Stimulated activated naive CD8-positive, alpha-beta T cell treated with anti-CD3 and anti-CD28 coated beads, Interleukin-15, Interleukin-2, amounts not matched to agents 100 ng/mL and 50 ng/mL, for 24 hours (primary cell): ENCODE measurements at regions not wholly inside any gene's neighbourhood (a gene's known extent, or its start where the extent isn't known, plus 50 kb on each side); places are given as distances from the start of the nearest gene placed in this dataset.

ENCODE experiments used
- H3K27ac Mint-ChIP-seq: one replicate; pipeline ENCODE4 v1.8.0; 2021; ENCODE audit warnings: mild to moderate bottlenecking, mixed read lengths
- H3K27me3 Mint-ChIP-seq: one replicate; pipeline ENCODE4 v1.8.0; 2021; ENCODE audit warnings: mixed read lengths
- H3K36me3 Mint-ChIP-seq: one replicate; pipeline ENCODE4 v1.8.0; 2021; ENCODE audit warnings: low read depth, mixed read lengths
- H3K4me1 Mint-ChIP-seq: one replicate; pipeline ENCODE4 v1.8.0; 2021; ENCODE audit warnings: low read depth, mixed read lengths
- H3K4me3 Mint-ChIP-seq: one replicate; pipeline ENCODE4 v1.8.0; 2021; ENCODE audit warnings: mild to moderate bottlenecking, mixed read lengths
- H3K9me3 Mint-ChIP-seq: one replicate; pipeline ENCODE4 v1.8.0; 2021; ENCODE audit warnings: mixed read lengths

GRCh38 chr15:72972362-72972761 lies 79.9 kb upstream of the NEO1 start:
- H3K9me3 Mint-ChIP-seq, result no peaks in the 10 kb centered on the region
- peaks cover 38% of the 10 kb centered on the region for H3K27me3 Mint-ChIP-seq
- no peak overlapping the region for H3K4me3 Mint-ChIP-seq
- H3K27ac Mint-ChIP-seq, result no peak overlapping the region
- H3K4me1 Mint-ChIP-seq, result no peaks in the 10 kb centered on the region
- H3K36me3 Mint-ChIP-seq, result no peaks in the 10 kb centered on the region

DNA sequence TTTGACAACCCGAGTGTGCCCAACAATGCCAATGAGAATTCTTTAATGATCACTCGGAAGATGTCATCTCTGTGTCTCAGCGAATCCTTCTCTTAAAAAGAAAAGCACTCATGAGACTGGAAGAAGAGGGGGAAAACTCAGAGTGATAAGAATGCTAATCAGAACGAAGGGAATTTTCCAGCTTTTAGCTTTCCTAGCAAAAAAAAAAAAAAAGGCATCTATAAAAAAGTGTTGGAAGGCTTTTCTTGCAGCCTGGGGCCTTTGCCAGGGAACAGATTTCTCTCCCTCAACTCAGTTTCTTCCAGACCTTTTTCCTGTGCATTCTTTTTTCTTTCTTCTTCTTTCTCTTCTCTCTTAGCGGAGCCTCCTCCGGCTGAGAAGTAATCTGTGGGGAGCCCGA lies 80.5 kb upstream of the NEO1 start:
- H3K36me3 Mint-ChIP-seq, result no peaks in the 10 kb centered on the region
- no peaks in the 10 kb centered on the region for H3K4me1 Mint-ChIP-seq
- H3K9me3 Mint-ChIP-seq, result no peaks in the 10 kb centered on the region
- H3K27me3 Mint-ChIP-seq, result peaks cover 38% of the 10 kb centered on the region
- H3K27ac Mint-ChIP-seq, result no peak overlapping the region
- H3K4me3 Mint-ChIP-seq, result no peak overlapping the region

GRCh38 chr15:72970933-72971760 lies 81.1 kb upstream of the NEO1 start:
- no peak overlapping the region for H3K27ac Mint-ChIP-seq
- H3K4me1 Mint-ChIP-seq, result no peaks in the 10 kb centered on the region
- H3K4me3 Mint-ChIP-seq, result no peak overlapping the region
- H3K9me3 Mint-ChIP-seq, result no peaks in the 10 kb centered on the region
- H3K36me3 Mint-ChIP-seq, result no peaks in the 10 kb centered on the region
- H3K27me3 Mint-ChIP-seq, result peaks cover 34% of the 10 kb centered on the region

GRCh38 chr15:72968531-72968922 lies 83.7 kb upstream of the NEO1 start:
- peaks cover 3% of the 10 kb centered on the region for H3K4me1 Mint-ChIP-seq
- H3K27me3 Mint-ChIP-seq, result peaks cover 38% of the 10 kb centered on the region
- H3K27ac Mint-ChIP-seq, result no peak overlapping the region
- no peaks in the 10 kb centered on the region for H3K9me3 Mint-ChIP-seq
- H3K4me3 Mint-ChIP-seq, result no peak overlapping the region
- no peaks in the 10 kb centered on the region for H3K36me3 Mint-ChIP-seq

GRCh38 chr15:72967811-72968530 lies 84.3 kb upstream of the NEO1 start:
- Mint-ChIP-seq H3K27ac (no peak overlapping the region), H3K27me3 (peaks cover 33% of the 10 kb centered on the region), H3K9me3 (no peaks in the 10 kb centered on the region), H3K36me3 (no peaks in the 10 kb centered on the region), H3K4me3 (no peak overlapping the region), H3K4me1 (peaks cover 3% of the 10 kb centered on the region)

GRCh38 chr15:72967397-72967796 lies 84.9 kb upstream of the NEO1 start:
- H3K27ac Mint-ChIP-seq, result no peak overlapping the region
- H3K4me1 Mint-ChIP-seq, result peaks cover 4% of the 10 kb centered on the region
- H3K9me3 Mint-ChIP-seq, result peaks cover 4% of the 10 kb centered on the region
- H3K27me3 Mint-ChIP-seq, result peaks cover 37% of the 10 kb centered on the region
- H3K4me3 Mint-ChIP-seq, result no peak overlapping the region
- no peaks in the 10 kb centered on the region for H3K36me3 Mint-ChIP-seq

- H3K4me3 Mint-ChIP-seq, result no peak overlapping the region
- H3K4me1 Mint-ChIP-seq, result peaks cover 10% of the 10 kb centered on the region
- no peaks in the 10 kb centered on the region for H3K36me3 Mint-ChIP-seq
- H3K27ac Mint-ChIP-seq, result no peak overlapping the region
- peaks cover 39% of the 10 kb centered on the region for H3K27me3 Mint-ChIP-seq
- peaks cover 4% of the 10 kb centered on the region for H3K9me3 Mint-ChIP-seq
Measured at GRCh38 chr15:72966641-72967040, 85.6 kb upstream of the NEO1 start.

DNA sequence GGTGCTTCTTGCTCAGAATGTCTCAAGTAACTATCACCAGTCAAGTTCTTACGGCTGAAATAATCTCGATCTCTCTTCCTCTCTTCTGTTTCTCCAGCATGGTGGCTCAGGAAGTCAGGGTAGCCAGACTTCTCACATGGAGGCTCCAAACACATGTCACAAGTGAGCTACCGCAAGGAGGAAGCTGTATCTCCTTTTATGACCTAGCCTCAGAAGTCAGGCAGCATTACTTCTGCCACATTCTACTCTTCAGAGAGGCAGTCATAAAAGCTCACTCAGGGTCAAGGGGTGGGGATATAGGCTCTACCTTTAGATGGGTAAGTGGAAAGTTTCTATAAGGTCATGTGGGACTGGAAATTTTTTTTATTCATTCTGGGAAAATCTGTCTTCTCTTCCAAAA lies 86.6 kb upstream of the NEO1 start:
- H3K27me3 Mint-ChIP-seq, result peaks cover 29% of the 10 kb centered on the region
- no peak overlapping the region for H3K27ac Mint-ChIP-seq
- peaks cover 4% of the 10 kb centered on the region for H3K9me3 Mint-ChIP-seq
- no peak overlapping the region for H3K4me3 Mint-ChIP-seq
- peaks cover 10% of the 10 kb centered on the region for H3K4me1 Mint-ChIP-seq
- no peaks in the 10 kb centered on the region for H3K36me3 Mint-ChIP-seq

GRCh38 chr15:72964542-72964941 lies 87.7 kb upstream of the NEO1 start:
- Mint-ChIP-seq H3K27ac (no peak overlapping the region), H3K9me3 (peaks cover 4% of the 10 kb centered on the region), H3K4me3 (no peak overlapping the region), H3K36me3 (no peaks in the 10 kb centered on the region), H3K4me1 (peaks cover 10% of the 10 kb centered on the region), H3K27me3 (peaks cover 24% of the 10 kb centered on the region)

- H3K4me3 Mint-ChIP-seq, result no peak overlapping the region
- no peaks in the 10 kb centered on the region for H3K36me3 Mint-ChIP-seq
- H3K27ac Mint-ChIP-seq, result no peak overlapping the region
- H3K27me3 Mint-ChIP-seq, result peaks cover 24% of the 10 kb centered on the region
- H3K4me1 Mint-ChIP-seq, result peaks cover 10% of the 10 kb centered on the region
- peaks cover 4% of the 10 kb centered on the region for H3K9me3 Mint-ChIP-seq
Measured at GRCh38 chr15:72964135-72964534, 88.1 kb upstream of the NEO1 start.

- Mint-ChIP-seq H3K4me1 (peaks cover 10% of the 10 kb centered on the region), H3K27ac (no peak overlapping the region)
Measured at GRCh38 chr15:72962054-72962702, 90.1 kb upstream of the NEO1 start.

GRCh38 chr15:72961346-72961745 lies 90.9 kb upstream of the NEO1 start:
- Mint-ChIP-seq H3K36me3 (no peaks in the 10 kb centered on the region), H3K4me1 (peaks cover 10% of the 10 kb centered on the region), H3K9me3 (peaks cover 4% of the 10 kb centered on the region), H3K27ac (no peak overlapping the region), H3K4me3 (no peak overlapping the region), H3K27me3 (peaks cover 20% of the 10 kb centered on the region)

More at GRCh38 chr15:72962054-72962702, 90.1 kb upstream of the NEO1 start:
- Mint-ChIP-seq H3K9me3 (peaks cover 4% of the 10 kb centered on the region), H3K4me3 (no peak overlapping the region), H3K27me3 (peaks cover 20% of the 10 kb centered on the region), H3K36me3 (no peaks in the 10 kb centered on the region)

DNA sequence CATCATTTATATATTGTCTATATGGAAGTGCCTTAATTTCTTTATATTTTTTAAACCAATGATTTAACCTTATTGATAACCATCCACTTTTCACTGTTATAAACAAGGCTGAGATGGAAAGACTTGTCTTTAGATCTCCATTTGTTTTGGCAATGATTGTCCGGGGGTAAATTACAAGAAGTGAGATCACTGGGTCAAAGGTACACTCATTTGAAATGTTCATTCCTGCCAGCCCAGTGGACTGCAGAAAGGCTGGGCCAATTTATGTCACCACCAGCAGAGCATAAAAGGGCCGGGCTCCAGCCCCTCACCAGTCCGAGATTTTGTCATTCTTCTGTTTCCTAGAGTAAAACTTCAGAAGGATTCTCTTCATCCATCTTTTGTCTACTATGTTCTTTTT lies 93.6 kb upstream of the NEO1 start:
- H3K27ac Mint-ChIP-seq, result no peak overlapping the region

GRCh38 chr15:72953306-72953705 lies 99.0 kb upstream of the NEO1 start:
- H3K4me3 Mint-ChIP-seq, result no peak overlapping the region
- peaks cover 5% of the 10 kb centered on the region for H3K36me3 Mint-ChIP-seq
- peaks cover 7% of the 10 kb centered on the region for H3K27me3 Mint-ChIP-seq
- H3K4me1 Mint-ChIP-seq, result no peaks in the 10 kb centered on the region
- no peak overlapping the region for H3K27ac Mint-ChIP-seq
- H3K9me3 Mint-ChIP-seq, result peaks cover 6% of the 10 kb centered on the region

More for the DNA sequence above, 93.6 kb upstream of the NEO1 start:
- H3K36me3 Mint-ChIP-seq, result no peaks in the 10 kb centered on the region
- H3K4me3 Mint-ChIP-seq, result no peak overlapping the region
- peaks cover 7% of the 10 kb centered on the region for H3K4me1 Mint-ChIP-seq
- peaks cover 4% of the 10 kb centered on the region for H3K9me3 Mint-ChIP-seq
- peaks cover 6% of the 10 kb centered on the region for H3K27me3 Mint-ChIP-seq

DNA sequence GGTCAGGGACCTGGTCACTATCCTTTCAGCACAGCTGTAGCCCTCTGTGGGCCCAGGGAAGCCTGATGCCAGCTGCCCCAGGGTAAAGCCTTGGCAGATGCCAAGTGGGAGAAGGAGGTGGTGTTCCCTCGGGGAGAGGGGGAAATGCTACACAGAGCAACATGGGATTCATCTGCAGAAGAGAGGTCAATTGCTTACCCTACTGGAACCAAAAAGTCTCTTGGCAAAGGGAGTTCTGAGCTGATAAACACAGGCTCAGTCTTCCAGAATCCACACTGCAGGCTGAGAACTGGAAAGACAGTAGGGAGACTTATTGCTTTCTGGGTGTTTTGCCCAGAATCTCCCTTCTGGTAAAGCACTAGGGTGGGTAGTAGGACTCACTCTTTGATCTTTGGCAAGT lies 100.1 kb upstream of the NEO1 start:
- peaks cover 5% of the 10 kb centered on the region for H3K36me3 Mint-ChIP-seq
- no peak overlapping the region for H3K4me3 Mint-ChIP-seq
- H3K4me1 Mint-ChIP-seq, result no peaks in the 10 kb centered on the region
- no peak overlapping the region for H3K27ac Mint-ChIP-seq
- peaks cover 7% of the 10 kb centered on the region for H3K27me3 Mint-ChIP-seq
- H3K9me3 Mint-ChIP-seq, result peaks cover 6% of the 10 kb centered on the region
